ENCODE measurements at regions not wholly inside any gene's neighbourhood (a gene's known extent, or its start where the extent isn't known, plus 50 kb on each side); places are given as distances from the start of the nearest gene placed in this dataset.
"Not testable (repeated sequence)": the region's sequence is repeated elsewhere in the genome, so short reads cannot be mapped to it uniquely, and the experiment has no call there.

GRCh38 chr2:8116661-8117060, 565.2 kb upstream of the ID2 start:
- DNase-seq: no peak

- no peak for DNase-seq
Measured at GRCh38 chr2:8118940-8119781, 562.7 kb upstream of the ID2 start.

- peak; percentile 47 to 63 for DNase-seq
Measured at GRCh38 chr2:8119782-8120505, 561.9 kb upstream of the ID2 start.

- no peak for DNase-seq
Measured at GRCh38 chr2:8120506-8120860, 561.4 kb upstream of the ID2 start.

- DNase-seq: no peak
Measured at GRCh38 chr2:8121022-8121825, 560.6 kb upstream of the ID2 start.

- DNase-seq: no peak
Measured at GRCh38 chr2:8121826-8122513, 559.9 kb upstream of the ID2 start.

- no peak for DNase-seq
Measured at GRCh38 chr2:8122520-8122919, 559.3 kb upstream of the ID2 start.

GRCh38 chr2:8123464-8123863, 558.4 kb upstream of the ID2 start:
- no peak for DNase-seq

- DNase-seq: peak; percentile 73 to 87
Measured at GRCh38 chr2:8125741-8126711, 555.8 kb upstream of the ID2 start.

- no peak for DNase-seq
Measured at GRCh38 chr2:8126783-8127182, 555.1 kb upstream of the ID2 start.

GRCh38 chr2:8131423-8131822, 550.4 kb upstream of the ID2 start:
- DNase-seq: not testable (repeated sequence)

GRCh38 chr2:8132351-8132831, 549.5 kb upstream of the ID2 start:
- no peak for DNase-seq

GRCh38 chr2:8132879-8133278, 549.0 kb upstream of the ID2 start:
- no peak for DNase-seq

- DNase-seq: no peak
Measured at GRCh38 chr2:8133363-8133762, 548.5 kb upstream of the ID2 start.

- no peak for DNase-seq
Measured at GRCh38 chr2:8133913-8134472, 547.9 kb upstream of the ID2 start.

- DNase-seq: no peak
Measured at GRCh38 chr2:8134473-8134932, 547.4 kb upstream of the ID2 start.

- DNase-seq: no peak
Measured at GRCh38 chr2:8134985-8135682, 546.7 kb upstream of the ID2 start.

GRCh38 chr2:8137801-8138200, 544.1 kb upstream of the ID2 start:
- DNase-seq: no peak

GRCh38 chr2:8138525-8138922, 543.3 kb upstream of the ID2 start:
- DNase-seq: no peak

All from right lung (tissue), 2 donors.